Sigmoid colon (tissue), 4 donors: ENCODE measurements at regions not wholly inside any gene's neighbourhood (a gene's known extent, or its start where the extent isn't known, plus 50 kb on each side); places are given as distances from the start of the nearest gene placed in this dataset.

Source experiments
- POLR2AphosphoS5 ChIP-seq, 4 donors: sonication (generic); formaldehyde crosslinking; IDR thresholded peaks; one replicate each; pipeline ENCODE4 v1.6.1; 2017; ENCODE audit warnings: antibody characterized with exemption in 4 of 4
- TF ChIP-seq, protein P1 (sequence below), 4 experiments: fragments of 450-650 bp in 3 of 4; fragments of 200-600 bp in 1 of 4; IDR thresholded peaks; one replicate each; pipeline ENCODE4 v1.5.1; 2016 to 2019; ENCODE audit warnings: antibody characterized with exemption in 4 of 4, mild to moderate bottlenecking in 3 of 4, moderate library complexity in 2 of 4

DNA sequence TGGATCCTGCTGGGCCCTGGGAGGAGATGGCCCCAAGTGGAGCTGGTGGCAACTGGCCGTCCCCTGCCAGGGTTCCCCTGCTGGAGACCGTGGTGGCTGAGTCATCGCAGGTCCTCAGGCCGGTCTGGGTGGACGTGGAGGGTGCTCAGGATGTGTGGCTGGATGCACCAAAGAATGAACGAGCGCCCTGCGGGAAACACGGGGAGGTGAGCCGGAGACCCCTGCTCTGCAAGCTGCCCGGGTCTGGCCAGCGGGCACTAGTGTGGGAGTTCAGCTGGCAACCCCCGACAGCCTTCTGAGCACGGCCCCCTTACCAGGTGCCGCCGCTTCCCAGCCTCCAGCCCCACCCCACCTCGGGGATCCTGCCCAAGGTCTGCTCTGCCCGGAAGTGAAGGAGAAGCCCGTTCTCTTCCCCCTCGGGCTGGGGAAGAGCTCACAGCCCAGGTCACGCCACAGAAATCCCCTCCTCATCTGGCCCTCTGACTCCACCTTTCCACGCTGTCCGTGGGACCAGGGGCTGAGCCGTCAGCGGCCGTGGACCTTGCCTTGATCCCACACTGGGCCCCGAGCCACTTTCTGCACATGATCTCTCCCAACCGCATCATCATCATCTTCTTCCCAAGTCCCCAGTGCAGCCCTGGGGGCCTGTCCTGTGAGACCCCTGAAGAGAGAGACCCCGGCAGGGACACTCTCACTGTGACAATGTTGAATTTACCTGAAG, 165.5 kb downstream of the KIF26A start:
- TF ChIP-seq, protein P1, sequence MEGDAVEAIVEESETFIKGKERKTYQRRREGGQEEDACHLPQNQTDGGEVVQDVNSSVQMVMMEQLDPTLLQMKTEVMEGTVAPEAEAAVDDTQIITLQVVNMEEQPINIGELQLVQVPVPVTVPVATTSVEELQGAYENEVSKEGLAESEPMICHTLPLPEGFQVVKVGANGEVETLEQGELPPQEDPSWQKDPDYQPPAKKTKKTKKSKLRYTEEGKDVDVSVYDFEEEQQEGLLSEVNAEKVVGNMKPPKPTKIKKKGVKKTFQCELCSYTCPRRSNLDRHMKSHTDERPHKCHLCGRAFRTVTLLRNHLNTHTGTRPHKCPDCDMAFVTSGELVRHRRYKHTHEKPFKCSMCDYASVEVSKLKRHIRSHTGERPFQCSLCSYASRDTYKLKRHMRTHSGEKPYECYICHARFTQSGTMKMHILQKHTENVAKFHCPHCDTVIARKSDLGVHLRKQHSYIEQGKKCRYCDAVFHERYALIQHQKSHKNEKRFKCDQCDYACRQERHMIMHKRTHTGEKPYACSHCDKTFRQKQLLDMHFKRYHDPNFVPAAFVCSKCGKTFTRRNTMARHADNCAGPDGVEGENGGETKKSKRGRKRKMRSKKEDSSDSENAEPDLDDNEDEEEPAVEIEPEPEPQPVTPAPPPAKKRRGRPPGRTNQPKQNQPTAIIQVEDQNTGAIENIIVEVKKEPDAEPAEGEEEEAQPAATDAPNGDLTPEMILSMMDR (IDR thresholded peaks at IDR 0.05), result no peak
- no peak for TF ChIP-seq POLR2AphosphoS5 (IDR thresholded peaks at IDR 0.05)
